SJCRH30 (cell line): ENCODE measurements at regions not wholly inside any gene's neighbourhood (a gene's known extent, or its start where the extent isn't known, plus 50 kb on each side); places are given as distances from the start of the nearest gene placed in this dataset.

ENCODE experiments used
- DNase-seq, 2 experiments: peaks; one replicate each; pipeline ENCODE4 v3.0.0-alpha.2; 2015 to 2020
- H3K27ac ChIP-seq: fragments of 250-450 bp; sonication (Bioruptor Pico); 2 replicates; pipeline ENCODE4 v1.5.1; 2020; ENCODE audit warnings: mild to moderate bottlenecking, moderate library complexity
- H3K27me3 ChIP-seq: fragments of 250-450 bp; sonication (Bioruptor Pico); 2 replicates; pipeline ENCODE4 v1.5.1; 2020; ENCODE audit warnings: mild to moderate bottlenecking, moderate library complexity
- H3K36me3 ChIP-seq: fragments of 250-450 bp; sonication (Bioruptor Pico); 2 replicates; pipeline ENCODE4 v1.5.1; 2020; ENCODE audit warnings: mild to moderate bottlenecking, moderate library complexity
- H3K4me1 ChIP-seq: fragments of 250-450 bp; sonication (Bioruptor Pico); 2 replicates; pipeline ENCODE4 v1.5.1; 2020; ENCODE audit warnings: mild to moderate bottlenecking, moderate library complexity
- H3K4me3 ChIP-seq: fragments of 250-450 bp; sonication (Bioruptor Pico); 2 replicates; pipeline ENCODE4 v1.5.1; 2020; ENCODE audit warnings: mild to moderate bottlenecking, moderate library complexity
- H3K9me3 ChIP-seq: fragments of 250-450 bp; sonication (Bioruptor Pico); replicated peaks from 2 replicates; pipeline ENCODE4 v1.5.1; 2020; ENCODE audit warnings: mild to moderate bottlenecking, moderate library complexity

DNA sequence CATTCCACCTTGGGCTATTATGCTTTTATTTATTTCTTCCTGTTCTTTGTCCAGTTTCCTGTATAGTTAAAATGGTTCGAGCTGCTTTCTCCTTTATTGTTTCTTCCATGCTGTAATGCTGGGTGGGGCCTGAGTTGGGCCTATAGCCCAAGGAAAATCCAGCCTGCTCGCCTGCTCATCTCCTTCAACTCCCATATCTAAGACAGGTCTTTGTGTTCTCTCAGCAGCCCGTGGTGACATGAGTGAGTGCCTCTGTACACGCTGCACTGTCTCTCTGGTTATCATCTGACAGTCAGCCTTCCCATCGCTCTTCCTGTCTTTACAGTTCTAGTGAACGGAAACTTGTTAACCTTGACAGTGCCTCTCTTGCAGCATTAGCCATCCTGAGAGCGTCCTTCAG, 221.9 kb upstream of the SLC10A2 start:
- Histone ChIP-seq H3K27ac (no peak overlapping the region), H3K4me1 (no peaks in the 10 kb centered on the region), H3K4me3 (no peak overlapping the region), H3K9me3 (no peaks in the 10 kb centered on the region), H3K36me3 (no peaks in the 10 kb centered on the region), H3K27me3 (no peaks in the 10 kb centered on the region)
- no peak for DNase-seq

DNA sequence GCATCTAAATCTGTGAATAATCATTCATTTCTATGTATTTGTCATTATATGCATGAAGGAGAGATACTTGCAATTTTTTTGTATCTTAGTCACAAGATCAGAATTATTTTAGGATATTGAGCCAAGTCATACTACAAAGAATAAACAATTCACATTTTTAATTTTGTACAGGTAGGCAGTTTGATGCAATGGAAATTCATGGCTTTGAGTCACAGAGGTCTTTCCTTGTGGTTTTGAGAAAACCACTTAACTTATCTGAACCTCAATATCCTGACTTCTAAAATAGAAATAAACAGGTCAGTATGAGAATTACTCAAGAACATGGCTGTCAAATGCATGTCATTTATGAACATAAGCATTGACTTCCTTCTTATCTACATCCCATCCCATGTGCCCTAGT, 221.4 kb upstream of the SLC10A2 start:
- no peaks in the 10 kb centered on the region for H3K4me1 ChIP-seq
- H3K9me3 ChIP-seq = no peaks in the 10 kb centered on the region
- no peak overlapping the region for H3K4me3 ChIP-seq
- no peaks in the 10 kb centered on the region for H3K36me3 ChIP-seq
- H3K27ac ChIP-seq = no peak overlapping the region
- DNase-seq = no peak
- H3K27me3 ChIP-seq = no peaks in the 10 kb centered on the region

DNA sequence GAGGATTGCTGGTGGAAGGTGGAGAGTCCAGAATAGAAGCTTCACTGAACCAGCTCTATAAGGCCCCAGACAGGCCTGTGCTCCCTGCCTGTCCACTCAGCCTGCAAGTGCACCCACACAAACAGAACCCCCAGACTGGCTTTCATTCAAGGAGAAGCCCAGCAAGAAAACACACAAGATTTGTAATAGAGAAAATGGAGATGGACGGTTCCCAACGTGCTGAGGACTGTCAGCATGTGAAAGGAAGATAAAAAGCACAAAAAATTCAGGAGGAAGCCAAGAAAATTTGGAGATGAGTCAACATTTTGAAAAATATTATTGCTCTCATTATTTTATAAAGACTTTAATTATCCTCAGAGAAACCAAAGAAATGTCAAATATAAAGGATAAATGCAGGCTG, 218.2 kb upstream of the SLC10A2 start:
- H3K27ac ChIP-seq = no peak overlapping the region
- H3K27me3 ChIP-seq = no peaks in the 10 kb centered on the region
- H3K4me1 ChIP-seq = no peaks in the 10 kb centered on the region
- H3K4me3 ChIP-seq = no peak overlapping the region
- no peaks in the 10 kb centered on the region for H3K9me3 ChIP-seq
- DNase-seq = no peak
- no peaks in the 10 kb centered on the region for H3K36me3 ChIP-seq

DNA sequence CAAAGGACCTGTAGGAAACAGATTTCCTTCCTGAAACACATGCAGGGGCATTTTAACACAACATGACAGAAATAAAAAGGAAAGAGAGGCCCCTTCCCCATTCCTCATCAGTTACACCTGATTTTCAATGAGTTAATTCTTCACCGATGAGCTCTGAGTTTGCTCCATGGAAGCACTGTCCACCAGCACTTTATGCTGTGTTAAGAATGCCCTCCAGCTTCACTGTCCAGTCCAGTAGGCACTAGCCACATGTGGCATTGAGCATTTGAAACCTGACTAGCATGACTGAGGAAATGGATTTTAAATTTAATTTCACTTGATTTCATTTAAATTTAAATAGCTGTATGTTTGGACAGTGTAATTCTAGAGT, 217.2 kb upstream of the SLC10A2 start:
- H3K27me3 ChIP-seq = no peaks in the 10 kb centered on the region
- no peaks in the 10 kb centered on the region for H3K36me3 ChIP-seq
- no peaks in the 10 kb centered on the region for H3K4me1 ChIP-seq
- no peak overlapping the region for H3K4me3 ChIP-seq
- H3K27ac ChIP-seq = no peak overlapping the region
- no peak for DNase-seq
- no peaks in the 10 kb centered on the region for H3K9me3 ChIP-seq

DNA sequence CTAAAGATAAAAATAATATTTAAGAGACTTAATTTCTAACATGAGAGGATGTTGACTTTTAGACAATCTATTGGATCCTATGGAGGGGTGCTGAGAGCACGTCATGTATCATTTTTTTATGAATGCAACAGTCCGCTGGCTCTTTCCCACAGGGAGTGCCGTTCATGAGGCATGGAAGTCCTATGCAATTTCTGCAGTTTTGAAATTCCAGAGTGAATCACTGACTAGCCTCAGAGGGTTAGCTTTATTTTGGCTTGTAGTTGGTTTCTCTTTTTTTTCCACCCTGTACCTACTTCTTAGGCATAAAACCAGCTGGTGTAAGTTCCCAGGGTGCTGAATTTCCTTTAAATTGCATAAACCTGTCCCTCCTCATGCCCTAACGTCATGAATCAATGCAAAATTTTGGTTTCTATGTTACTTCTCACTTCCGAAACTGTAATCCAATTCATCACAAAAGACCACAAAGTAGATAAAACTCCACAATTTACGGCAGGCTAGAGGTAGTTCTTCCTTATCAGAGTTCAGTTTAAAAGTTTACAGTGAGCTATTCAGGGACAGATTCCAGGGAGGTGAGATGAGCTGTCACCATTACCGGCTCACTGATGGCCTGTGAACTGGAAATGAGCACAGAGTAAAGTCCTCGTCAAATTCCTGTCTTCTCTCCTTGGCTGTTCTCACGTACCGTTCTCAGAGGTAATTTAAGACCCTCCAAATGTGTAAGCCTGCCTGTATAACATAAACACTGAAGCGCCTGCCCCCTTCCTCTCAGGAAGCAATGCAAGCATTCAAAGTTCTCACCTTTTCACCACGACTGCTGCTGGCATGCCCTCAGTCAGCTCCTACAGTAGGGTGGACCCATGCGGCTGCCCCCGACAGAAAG, 216.6 kb upstream of the SLC10A2 start:
- no peaks in the 10 kb centered on the region for H3K27me3 ChIP-seq
- no peaks in the 10 kb centered on the region for H3K9me3 ChIP-seq
- H3K27ac ChIP-seq = no peak overlapping the region
- no peak for DNase-seq
- no peaks in the 10 kb centered on the region for H3K36me3 ChIP-seq
- no peak overlapping the region for H3K4me3 ChIP-seq
- H3K4me1 ChIP-seq = no peaks in the 10 kb centered on the region

DNA sequence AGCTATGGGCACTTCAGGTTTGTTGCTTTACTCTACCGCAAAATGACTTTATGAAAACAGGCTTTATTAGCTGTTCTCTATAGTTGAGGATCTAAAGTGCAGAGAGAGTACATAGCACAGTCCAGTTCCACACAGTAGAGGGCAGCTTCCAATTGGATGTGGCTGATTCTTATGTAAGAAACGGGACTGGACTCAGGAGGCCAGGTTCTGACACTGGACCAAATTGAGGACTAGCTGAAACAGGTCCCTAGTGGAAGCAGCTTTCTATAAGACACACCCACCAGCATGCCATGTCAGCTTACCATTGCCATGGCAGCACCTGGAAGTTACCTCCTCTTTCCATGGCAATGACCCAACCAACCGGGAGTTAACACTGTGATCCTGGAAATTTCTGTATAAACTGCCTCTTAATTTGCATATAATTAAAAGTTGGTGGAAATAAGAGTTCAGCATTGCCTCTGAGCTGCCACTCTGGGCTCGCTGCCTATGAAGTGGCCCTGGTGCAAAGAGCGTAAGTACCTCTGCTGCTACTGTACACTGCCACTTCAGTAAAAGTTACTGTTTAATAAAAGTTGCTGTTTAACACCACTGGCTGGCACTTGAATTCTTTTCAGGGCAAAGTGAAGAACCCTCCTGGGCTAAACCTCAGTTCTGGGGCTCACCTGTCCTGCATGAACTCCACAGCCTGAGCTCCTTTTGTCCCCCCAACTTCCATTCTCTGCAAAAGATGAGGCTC, 211.9 kb upstream of the SLC10A2 start:
- no peaks in the 10 kb centered on the region for H3K36me3 ChIP-seq
- no peaks in the 10 kb centered on the region for H3K27me3 ChIP-seq
- H3K9me3 ChIP-seq = no peaks in the 10 kb centered on the region
- no peak overlapping the region for H3K4me3 ChIP-seq
- no peaks in the 10 kb centered on the region for H3K4me1 ChIP-seq
- no peak for DNase-seq
- no peak overlapping the region for H3K27ac ChIP-seq

DNA sequence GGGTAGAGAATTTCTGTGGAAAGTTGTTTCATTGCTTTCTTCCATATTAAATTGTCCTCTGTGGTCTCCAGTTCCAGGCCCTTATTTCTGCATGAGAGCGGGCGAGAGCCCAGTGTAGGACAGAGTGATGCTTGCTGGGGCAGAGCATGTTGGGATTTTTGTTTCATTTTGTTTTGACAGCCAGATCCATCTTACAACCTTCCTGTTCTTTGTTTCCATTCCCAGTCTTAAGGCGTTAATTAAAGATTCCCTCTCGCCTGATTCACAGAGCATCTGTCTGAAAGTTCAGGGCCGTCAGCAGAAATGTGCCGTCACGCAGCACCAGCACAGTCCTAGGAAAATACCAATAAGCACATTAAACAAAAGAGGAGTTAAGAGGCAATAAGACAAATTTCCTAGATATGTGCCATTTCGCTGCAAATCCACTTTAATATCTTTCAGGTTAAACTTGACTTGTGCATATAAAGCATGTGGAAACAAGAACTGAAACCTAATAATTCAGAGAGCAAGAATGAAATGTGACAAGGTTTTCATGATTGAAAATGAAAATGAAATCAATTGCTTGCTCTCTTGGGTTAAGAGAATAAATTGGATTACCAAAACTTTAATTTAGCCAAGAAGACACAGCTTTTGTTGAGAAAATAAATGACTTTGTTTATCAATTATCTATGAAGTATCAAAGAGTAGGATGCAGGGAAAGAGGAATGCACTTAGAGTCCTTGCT, 210.7 kb upstream of the SLC10A2 start:
- Histone ChIP-seq H3K27ac (no peak overlapping the region), H3K9me3 (no peaks in the 10 kb centered on the region), H3K4me1 (no peaks in the 10 kb centered on the region), H3K36me3 (no peaks in the 10 kb centered on the region), H3K4me3 (no peak overlapping the region), H3K27me3 (no peaks in the 10 kb centered on the region)
- DNase-seq = no peak

DNA sequence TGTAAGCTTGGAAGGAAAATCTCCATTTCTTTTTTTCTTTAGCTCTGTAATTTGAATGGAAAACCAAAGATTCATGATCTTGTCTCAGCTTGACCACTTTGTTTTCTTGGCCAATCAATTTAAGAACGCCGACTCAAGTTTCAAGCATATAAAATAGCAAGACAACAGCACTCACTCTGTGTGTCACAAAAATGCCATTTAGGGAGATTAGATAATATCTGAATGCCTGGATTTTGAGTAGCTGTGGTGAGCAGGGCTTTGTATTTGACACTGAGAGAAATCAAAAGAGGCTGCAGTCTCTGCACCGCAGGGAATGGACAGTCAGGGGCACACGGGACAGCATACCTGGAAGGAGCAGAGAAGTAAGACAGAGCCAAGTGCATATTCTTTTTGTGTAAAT, 209.5 kb upstream of the SLC10A2 start:
- Histone ChIP-seq H3K27me3 (no peaks in the 10 kb centered on the region), H3K4me1 (no peaks in the 10 kb centered on the region), H3K27ac (no peak overlapping the region), H3K4me3 (no peak overlapping the region), H3K9me3 (no peaks in the 10 kb centered on the region), H3K36me3 (no peaks in the 10 kb centered on the region)
- no peak for DNase-seq

DNA sequence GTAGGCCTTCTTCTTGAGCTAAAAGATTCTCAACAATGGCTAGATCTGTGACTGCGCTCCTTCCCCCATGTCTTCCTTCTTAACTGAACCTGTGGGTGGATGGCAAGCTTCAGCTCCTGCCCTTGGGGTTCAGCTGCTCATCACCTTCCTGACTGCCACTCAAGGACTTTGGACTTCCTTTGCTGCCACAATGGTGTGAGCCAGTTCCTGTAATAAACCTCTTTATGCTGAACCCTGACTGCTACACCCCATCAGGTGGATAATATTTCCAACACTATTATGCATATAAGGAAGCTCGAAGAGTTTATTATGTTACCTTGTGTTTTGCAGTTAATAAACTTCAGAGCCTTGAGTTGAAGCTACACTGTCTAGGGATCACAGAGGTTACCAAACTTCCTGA, 208.9 kb upstream of the SLC10A2 start:
- no peak for DNase-seq
- H3K4me1 ChIP-seq = no peaks in the 10 kb centered on the region
- H3K27ac ChIP-seq = no peak overlapping the region
- H3K36me3 ChIP-seq = no peaks in the 10 kb centered on the region
- H3K9me3 ChIP-seq = no peaks in the 10 kb centered on the region
- no peaks in the 10 kb centered on the region for H3K27me3 ChIP-seq
- no peak overlapping the region for H3K4me3 ChIP-seq

DNA sequence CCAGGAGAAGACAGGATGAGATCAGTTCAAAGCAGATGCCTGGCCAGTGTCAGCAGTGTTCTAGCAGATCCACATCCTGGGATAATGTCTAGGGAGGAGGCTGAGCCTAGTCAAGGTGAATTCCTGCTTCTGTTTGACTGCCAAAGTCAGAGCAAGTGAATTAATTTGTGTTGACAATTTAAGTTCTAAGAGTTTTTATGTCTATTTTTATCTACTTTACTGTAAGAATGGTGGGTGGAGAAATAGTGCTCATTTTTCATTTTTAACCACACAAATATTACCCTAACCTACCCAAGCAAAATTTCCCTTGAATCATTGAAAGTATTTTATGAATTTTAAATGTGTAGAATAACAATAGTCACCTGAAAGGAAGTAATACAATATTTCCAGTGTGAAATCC, 207.6 kb upstream of the SLC10A2 start:
- no peaks in the 10 kb centered on the region for H3K9me3 ChIP-seq
- H3K27ac ChIP-seq = no peak overlapping the region
- no peak overlapping the region for H3K4me3 ChIP-seq
- no peak for DNase-seq
- H3K36me3 ChIP-seq = no peaks in the 10 kb centered on the region
- H3K27me3 ChIP-seq = no peaks in the 10 kb centered on the region
- no peaks in the 10 kb centered on the region for H3K4me1 ChIP-seq

DNA sequence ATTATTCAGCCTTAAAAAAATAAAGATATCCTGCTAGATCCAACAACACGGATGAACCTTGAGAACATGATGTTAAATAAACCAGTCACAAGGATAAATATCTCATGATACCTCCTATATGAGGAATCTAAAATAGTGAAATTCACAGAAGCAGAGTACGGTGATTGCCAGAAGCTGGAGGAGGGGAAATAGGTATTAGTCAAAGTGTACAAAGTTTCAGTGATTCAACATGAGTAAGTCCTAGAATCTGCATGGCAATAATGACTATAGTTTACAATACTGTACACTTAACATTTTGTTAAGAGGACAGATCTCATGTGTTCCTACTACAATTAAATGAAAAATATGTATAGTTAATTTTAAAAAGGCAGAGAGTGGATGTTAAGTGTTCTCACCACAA, 206.6 kb upstream of the SLC10A2 start:
- Histone ChIP-seq H3K4me1 (no peaks in the 10 kb centered on the region), H3K36me3 (no peaks in the 10 kb centered on the region), H3K27me3 (no peaks in the 10 kb centered on the region), H3K27ac (no peak overlapping the region), H3K9me3 (no peaks in the 10 kb centered on the region), H3K4me3 (no peak overlapping the region)
- no peak for DNase-seq

DNA sequence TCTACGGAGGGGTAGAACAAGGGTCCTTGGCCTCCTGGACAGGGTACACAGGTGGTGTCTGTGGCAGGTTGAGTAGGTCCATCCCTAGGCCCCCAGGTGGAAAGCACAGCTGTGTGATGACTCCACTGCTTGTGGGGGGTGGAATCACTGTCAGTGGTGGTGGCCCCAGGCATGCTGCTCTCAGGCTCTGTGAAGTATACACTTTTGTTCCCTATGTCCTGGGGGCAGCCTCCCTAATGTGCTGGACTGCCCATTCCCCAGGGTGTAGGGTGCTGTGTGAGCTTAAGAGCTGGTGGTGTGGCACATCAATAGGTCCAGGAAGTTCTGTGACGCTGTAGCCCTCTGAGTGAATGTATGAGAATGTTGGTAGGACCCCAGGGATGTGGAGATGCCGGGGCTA, 197.2 kb upstream of the SLC10A2 start:
- Histone ChIP-seq H3K4me3 (no peak overlapping the region), H3K36me3 (no peaks in the 10 kb centered on the region), H3K27me3 (no peaks in the 10 kb centered on the region), H3K4me1 (no peaks in the 10 kb centered on the region), H3K27ac (no peak overlapping the region), H3K9me3 (no peaks in the 10 kb centered on the region)
- no peak for DNase-seq

DNA sequence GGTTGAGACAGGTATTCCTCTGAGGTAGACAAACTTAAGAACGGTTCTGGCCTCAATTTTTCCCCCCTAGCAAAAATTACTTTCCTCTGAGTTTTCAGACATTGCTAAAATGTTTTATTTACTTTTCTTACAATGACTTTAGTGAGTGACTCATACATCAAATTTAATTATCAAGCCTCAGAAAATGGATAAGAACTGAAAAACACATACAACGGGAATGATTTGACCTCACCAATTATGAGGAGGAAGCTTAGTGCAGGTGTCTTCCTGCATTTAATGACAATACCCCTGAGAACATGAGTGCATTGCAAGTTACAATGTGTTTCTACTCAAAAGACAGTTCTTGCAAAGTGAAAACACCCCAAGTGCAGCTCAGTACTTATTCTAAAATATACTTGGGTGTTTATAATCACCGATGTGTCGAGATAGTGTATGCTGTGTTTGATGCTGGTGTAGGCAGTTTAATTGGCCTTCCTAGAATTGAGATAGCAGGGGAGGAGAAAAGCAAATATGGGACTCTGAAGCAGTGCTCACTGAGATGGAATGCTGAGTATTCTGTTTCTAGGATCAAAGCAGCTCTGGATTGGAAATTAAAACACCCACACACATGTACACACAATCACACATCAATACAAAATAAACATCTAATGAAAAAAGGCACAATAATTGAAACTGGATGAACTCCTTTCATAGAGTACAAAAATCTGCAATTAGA, 189.5 kb upstream of the SLC10A2 start:
- Histone ChIP-seq H3K4me3 (no peak overlapping the region), H3K36me3 (no peaks in the 10 kb centered on the region), H3K9me3 (no peaks in the 10 kb centered on the region), H3K27ac (no peak overlapping the region), H3K27me3 (no peaks in the 10 kb centered on the region), H3K4me1 (no peaks in the 10 kb centered on the region)
- no peak for DNase-seq

DNA sequence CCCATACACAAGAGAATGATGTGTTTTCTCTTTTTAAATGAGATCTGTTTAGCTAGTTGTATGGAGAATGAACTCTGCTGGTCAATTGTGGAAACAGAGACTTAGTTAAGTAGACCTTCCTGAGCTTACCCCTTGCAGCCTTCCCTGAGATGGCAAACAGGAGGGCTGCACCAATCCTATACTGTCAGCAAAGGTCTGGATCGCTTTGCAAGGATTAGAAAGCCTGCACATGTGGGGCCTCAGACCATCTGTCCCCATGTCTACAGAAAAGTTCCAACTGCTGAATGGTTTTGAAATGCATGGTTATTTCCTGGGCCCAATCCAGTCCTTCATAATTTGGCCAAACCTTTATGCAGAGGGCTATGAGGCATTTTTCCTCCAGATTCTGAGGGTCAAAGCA, 183.9 kb upstream of the SLC10A2 start:
- Histone ChIP-seq H3K27ac (no peak overlapping the region), H3K4me3 (no peak overlapping the region)

More for the DNA sequence above, 183.9 kb upstream of the SLC10A2 start:
- H3K9me3 ChIP-seq = no peaks in the 10 kb centered on the region
- DNase-seq = no peak
- H3K36me3 ChIP-seq = no peaks in the 10 kb centered on the region
- H3K27me3 ChIP-seq = no peaks in the 10 kb centered on the region
- no peaks in the 10 kb centered on the region for H3K4me1 ChIP-seq
